Right lung (tissue), 2 donors: ENCODE measurements at regions not wholly inside any gene's neighbourhood (a gene's known extent, or its start where the extent isn't known, plus 50 kb on each side); places are given as distances from the start of the nearest gene placed in this dataset.
"Not testable (repeated sequence)": the region's sequence is repeated elsewhere in the genome, so short reads cannot be mapped to it uniquely, and the experiment has no call there.

ENCODE experiments used
- DNase-seq, 2 donors: peaks; one replicate each; pipeline ENCODE4 v3.0.0-alpha.2; 2013

DNA sequence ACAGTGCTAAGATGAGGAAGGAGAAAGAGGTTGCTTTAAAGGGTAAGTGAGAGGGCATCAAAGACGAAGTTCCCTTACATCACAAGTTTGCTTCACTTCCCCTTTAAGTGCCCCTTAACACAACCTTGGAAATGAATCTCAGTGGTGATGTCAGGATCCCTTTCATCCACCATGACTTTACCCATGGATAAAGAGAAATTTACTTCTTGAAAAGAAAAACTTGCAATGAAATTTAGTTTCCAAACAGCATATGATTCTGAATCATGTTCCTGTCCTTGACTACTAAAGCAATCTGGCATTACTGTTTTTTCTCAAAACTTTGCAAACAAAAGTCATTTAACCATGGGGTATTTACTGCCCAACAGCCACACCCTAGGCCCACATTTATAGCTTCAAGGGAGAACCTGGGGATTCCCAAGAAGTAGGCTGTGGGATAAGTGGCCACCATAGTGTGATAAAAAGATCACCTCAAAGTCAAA is 135.9 kb downstream of the ITGB8 start:
- DNase-seq, result no peak

DNA sequence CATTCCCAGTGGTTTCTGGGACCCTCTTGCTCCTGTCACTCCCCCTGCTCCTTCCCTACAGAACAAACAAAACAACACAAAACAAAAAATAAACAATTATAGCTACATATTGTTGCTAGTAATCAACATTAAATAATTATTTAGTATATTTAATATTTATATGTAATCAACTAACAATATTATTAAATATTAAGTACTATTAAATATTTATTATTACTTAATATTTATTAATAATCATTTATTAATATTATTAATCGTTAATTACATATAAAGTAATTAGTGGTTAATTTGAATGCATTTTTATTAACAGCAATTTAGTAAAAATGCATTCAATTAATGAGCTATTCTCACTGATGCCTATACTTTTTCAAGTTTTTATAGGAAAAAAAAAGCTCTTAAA is 139.4 kb downstream of the ITGB8 start:
- DNase-seq, result no peak

DNA sequence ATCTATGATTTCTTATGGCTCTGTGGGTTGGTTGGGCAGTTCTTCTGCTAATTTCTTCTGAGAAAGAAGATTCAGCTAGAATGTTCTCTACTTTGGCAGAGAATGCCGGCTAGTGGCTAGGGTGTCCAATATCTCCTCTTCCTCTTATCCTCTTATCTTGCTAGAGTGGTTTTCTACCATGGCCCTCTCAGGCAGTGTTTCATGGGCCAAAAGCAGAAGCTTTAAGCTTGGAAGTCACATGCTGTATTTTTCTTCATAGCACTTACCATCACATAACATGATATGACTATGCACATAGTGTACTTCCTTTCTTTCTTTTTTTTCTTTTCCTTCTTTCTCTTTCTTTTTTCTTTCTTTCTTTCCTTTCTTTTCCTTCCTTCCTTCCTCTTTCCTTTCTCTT is 140.0 kb downstream of the ITGB8 start:
- no peak for DNase-seq

DNA sequence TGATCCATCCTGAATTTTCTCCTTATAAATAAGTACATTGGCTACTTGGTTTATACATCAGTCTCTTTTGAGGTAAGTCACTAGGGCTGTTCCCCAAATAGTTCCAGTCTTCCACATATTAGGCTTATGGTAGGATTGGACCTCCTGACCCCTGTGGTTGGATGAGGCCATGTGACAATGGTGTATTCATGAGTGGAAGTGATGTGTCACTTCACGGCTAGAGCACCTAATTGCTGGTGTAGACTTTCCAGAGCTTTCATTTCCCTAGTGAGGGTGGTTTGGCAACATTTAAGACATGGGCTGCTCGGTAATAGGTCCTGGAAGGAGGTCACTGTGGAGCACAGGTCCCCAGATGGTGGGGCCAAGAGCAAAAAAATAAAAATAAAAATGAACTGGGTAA is 141.2 kb upstream of the ABCB5 start:
- DNase-seq, result no peak

DNA sequence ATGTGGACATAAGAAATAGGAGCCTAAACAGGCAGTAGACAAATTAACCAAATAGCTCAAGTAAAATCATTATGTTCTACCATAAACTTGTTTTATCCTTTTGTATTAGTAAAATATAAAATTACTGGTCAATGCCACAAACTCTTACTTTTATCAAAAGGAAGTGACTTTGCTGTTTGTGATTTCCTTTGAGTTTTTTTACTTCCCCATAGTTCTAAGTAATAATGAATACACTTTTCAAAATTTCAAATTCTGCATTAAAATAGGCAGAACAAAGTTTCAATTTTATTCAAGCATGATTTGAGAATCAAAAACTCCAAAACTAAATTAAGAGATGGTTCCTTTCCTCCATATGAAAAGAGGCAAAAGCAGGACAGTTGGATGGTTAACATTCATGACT is 139.7 kb upstream of the ABCB5 start:
- DNase-seq, result no peak

DNA sequence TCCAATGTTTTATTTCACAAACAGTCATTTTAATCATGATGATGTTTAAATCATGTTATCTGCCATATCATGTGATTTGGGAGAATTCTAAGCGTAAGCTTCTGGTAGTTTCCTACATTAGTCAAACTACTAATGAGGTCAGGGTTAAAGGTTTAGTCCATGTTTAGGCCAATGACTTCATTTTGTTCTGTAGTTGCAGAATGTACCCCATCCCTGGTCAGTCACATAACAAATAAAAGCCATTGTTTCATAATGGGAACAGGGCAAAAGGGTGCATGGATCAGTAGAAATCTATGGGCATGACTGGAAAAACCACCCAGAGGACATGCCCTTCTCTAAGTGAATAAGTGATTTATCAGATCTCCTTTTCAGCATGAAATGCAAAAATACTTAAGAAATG is 138.4 kb upstream of the ABCB5 start:
- DNase-seq, result no peak

DNA sequence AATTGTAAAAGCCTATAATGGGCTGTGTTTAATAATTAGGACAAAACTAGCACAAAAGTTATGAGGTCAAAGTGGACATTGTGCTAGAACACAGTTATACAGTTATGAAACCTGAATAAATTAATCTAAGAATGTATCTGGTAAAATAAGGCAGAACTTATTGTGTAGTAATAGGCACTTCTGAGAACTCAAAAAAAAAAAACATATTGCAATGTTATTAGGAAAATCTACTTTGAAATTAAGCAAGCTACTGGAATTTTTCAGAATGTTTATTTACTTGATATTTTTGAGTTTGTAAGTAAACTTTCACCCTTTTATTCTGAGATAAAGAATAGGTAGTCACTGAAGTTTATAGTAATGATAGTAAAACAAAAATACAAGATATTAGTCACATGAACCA is 135.8 kb upstream of the ABCB5 start:
- no peak for DNase-seq

DNA sequence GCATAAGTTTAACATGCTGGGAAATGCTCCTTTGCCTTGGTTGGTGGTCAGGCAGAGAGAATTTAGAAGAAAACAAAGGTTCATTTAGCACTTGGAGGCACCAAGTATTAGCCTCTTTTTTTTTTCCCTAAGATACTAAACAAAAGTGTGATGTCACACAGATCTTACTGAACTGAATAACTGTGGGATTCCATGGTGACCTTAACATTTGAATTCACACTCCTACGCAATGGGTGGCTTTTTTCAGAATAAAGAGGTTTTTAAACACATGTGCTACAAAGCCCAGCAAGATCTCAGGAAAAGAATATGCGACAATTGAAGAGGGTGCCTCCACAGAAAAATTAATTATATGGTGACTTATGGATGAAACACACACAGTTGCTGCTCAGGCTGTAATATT is 133.4 kb upstream of the ABCB5 start:
- no peak for DNase-seq

DNA sequence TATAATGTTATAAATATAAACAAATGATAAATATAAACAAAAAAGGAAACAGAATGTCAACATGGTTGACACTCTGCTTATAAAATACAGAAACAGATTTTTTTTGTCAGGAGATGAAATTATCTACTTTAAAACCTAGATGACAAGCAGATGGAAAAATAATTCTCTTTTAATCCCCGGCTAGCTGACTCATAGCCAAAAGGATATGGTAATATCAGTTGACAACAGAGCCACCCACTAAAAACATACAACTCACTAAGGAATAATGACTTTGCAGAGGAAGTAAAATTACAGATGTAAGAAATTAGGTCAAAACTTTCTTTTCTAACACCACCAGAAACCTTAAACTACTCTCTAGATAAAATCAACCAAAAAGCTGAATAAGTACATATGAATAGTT is 131.1 kb upstream of the ABCB5 start:
- peak; percentile 39 to 43 for DNase-seq

DNA sequence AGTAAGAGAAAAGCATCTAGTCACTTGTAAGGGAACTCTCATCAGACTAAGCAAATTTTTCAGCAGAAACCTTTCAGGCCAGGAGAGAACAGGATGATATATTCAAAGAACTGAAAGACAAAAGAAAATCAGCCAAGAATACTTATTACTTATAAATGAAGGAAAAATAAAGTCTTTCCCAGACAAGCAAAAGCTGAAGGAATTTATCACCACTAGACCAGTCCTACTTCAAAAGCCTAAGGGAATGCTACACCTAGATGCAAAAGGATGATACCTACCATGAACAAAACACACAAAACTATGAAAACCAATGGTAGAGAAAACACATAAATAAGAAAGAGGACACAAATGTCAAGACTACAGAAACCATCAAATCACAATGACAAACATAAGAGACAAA is 126.6 kb upstream of the ABCB5 start:
- no peak for DNase-seq

DNA sequence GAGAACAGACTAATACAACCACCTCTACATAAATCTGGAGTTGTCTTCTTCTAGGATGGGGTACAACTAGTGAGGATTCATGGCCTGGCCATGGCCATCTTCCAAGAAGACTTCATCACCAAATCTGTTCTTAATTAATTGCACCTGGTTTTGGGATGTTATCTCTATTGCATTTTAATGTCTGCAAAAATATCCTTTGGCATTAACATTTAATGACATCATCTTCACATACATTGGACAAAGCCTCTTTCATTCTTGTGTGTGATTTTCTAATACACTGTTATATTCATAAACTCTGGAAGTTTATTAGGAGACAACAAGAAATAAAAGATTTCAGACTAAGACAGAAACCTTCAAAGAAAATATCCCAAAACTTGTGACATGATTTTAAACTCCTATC is 124.2 kb upstream of the ABCB5 start:
- no peak for DNase-seq

DNA sequence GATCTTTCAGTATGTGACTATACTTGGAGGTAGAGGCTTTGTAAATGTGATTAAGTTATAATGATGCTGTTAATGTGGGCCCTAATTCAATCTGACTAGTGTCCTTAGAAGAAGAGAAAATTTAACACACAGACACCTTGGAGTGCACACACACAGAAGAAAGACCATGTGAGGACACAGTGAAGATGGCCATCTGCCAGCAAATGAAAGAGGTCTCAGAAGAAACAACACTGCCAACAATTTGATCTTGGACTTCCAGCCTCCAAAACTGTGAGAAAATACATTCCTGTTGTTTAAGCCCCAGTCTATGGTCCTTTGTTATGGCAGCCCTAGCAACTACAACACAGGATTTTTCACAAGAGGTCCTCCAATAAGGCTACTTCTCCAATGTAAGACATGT is 120.9 kb upstream of the ABCB5 start:
- no peak for DNase-seq

DNA sequence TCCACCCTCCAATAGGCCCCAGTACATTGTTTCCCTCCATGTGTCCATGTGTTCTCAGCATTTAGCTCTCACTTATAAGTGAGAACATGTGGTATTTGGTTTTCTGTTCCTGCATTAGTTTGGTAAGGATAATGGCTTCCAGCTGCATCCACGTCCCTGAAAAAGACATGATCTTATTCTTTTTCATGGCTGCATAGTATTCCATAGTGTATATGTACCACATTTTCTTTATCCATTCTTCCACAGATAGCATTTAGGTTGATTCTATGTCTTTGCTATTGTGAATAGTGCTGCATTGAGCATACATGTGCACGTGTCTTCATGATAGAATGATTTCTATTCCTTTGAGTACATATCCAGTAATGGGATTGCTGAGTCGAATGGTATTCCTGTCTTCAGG is 114.0 kb upstream of the ABCB5 start:
- not testable (repeated sequence) for DNase-seq

DNA sequence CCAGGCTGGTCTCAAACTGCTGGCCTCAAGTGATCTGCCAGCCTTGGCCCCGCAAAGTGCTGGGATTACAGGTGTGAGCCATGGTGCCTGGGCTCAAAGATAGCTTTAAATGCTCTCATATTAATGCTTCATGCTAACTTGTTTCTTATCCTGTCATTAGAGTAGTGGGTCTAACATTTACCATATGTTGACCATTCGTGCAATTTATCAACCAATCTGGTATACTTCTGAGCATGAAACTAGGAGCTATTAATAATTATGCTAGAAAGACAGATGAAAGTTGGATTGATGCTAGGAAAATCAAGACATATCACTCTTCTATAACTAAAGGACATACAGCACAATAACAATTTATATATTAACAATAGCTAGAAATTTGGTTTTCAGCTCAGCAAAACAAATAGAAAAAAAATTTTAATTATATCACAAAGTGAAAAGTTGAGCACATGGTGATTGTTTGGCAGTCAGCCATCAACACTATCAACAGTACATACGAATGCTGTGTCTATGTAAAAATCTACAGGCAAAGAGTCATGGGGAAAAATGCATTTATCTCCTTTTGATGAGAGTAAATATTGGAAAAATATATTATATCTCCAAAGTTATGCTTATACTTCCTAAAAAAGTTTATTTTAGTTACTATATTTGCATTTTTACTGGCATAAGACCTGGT is 112.1 kb upstream of the ABCB5 start:
- DNase-seq, result no peak

DNA sequence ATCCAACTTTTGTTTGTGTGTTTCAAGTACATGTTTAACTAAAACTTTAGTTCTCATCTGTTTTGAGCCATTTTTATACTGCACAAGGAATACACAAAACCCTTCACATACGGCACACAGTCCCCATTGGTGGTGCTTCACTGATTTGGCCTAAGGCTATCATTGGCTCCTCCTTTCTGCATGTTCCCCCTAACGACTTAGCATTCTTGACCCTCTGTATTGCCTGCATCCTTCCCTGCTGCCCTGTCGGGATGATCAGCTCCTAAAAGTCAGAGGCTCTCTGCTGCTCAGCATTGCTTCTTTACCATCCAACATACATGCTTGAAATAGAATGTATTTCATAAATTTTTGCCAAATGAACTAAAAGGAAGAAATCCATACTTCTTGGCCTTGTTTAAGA is 111.4 kb upstream of the ABCB5 start:
- DNase-seq, result no peak

DNA sequence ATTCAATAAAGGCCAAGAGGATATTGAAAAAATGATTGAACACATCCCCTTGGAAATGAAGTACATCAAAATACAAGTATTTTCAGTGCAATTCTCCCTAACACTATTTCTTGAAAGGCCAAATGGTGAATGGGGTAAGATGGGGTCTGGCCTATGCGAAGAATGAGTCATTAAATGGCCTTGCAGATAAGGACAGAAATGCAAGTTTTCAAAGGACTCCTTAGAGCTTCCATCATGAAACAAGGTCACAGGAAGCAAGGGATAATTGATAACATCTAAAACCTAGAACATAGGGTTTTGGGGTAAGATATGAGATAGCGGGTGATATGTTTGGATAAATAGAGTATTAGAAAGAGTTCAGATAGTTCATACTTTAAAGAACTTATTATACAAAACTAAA is 109.3 kb upstream of the ABCB5 start:
- no peak for DNase-seq

DNA sequence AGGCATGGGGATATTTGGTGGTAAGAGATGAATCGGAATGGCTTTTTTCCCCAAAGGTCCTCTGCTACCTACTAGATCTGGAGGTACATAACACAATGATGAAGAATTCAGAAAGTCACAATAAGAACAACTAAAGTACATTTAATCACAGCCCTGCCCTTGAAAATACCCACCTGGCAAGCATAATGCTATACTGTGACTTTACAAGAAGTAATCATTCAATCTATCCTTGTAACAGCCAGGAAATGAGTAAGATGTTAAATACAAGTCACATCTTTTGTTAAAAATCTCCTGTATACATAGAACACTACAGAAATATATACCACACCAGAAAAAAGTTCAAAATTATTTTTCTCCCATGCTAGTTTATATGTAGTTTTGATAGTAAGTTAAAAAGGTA is 108.3 kb upstream of the ABCB5 start:
- no peak for DNase-seq

DNA sequence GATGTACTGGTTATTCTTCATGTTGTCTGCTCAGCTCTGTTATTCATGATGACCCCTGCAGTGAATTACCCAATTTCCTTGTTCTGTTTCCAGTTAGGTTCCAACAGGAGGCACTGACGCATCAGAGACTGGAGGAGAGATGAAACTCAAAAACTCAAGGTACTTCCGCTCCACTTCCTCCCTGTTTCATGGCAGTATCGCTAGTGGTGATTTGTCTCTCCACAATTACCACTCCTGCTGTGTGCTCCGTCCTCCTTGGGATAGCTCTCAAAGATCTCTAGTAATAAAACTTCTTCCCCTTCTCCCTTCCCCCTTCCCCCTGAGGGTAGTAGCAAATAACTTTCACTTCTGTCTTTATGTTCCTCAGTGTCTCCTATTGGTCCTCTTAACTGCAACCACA is 107.4 kb upstream of the ABCB5 start:
- DNase-seq, result no peak

DNA sequence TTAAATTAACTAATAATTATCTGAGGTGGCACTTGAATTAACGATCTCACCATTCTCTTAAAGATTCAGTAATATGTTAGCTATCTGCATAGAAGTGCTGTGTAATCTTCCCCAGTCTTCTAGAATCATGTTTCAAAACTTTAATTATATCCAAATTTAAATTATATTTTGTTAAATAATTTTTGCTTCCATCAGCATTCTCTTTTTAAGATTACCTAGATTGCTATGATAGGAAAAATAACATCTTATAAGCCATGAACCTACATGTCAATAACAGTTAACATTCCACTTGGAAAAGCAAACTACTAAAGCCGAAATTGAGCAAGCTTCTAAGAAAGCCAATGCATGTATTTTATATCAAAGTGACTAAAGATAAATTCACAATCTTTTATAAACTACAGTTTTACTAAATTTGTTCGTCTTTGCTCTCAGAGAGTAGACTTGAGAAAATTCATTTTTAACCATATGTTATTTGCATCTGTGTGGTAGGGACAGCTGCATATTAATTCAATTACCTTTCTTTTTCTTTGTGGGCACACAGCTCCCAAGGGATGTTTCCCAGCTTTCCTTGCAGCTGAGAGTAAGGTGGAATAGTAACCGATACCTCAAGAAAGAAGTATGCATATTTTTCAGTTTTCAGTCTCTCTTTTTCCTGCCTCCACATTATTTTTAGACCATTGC is 105.4 kb upstream of the ABCB5 start:
- no peak for DNase-seq

DNA sequence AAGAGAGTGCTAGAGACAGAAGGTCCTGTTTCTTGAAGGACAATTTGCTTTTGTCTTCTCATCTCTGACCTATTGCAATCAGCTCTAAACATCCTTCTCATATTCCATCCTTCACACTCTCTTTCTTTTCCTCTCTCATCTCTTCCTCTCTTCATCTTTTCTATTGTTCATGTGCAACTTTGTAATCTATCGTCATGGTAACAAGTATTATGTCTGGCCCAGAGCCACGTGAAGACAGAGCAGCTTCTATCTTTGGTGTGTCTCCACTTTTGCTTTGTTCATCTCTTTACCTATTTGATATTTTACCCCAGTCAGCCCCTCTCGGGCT is 104.9 kb upstream of the ABCB5 start:
- no peak for DNase-seq

DNA sequence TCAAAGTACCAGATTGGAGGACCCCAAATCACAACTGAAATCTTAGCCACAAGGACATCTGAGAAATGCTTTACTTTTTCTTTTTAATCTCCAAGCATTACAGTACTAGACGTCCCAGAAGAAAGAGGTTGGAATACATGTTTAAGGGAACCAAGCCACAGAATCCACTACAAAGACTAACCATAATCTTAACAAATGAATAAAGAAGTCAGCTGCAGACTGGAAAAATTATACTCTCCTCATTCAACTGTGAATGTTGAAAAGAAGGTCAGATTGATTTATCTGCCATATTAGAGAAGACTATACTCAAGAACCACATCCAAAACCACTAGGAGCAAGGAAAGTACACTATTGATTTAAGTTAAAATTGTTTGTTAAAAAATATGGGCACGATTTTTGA is 102.1 kb upstream of the ABCB5 start:
- DNase-seq, result no peak

DNA sequence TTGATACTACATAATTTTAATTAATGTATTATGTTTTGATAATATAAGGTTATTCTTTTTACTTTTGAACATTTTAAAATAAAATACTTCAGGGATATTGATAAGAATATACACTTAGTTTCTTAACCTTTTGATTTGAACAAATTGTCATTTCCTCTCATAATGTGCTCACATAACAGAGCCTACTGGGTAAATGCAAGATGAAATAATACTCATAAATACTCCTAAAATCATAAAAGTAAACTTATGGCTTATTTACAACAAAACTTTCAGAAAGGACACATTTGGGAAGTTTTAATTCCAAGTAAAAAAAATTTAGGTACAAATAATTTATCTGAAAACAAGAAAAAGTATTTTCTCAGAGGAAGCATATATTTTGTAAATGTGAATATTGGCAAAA is 101.6 kb upstream of the ABCB5 start:
- DNase-seq, result no peak

DNA sequence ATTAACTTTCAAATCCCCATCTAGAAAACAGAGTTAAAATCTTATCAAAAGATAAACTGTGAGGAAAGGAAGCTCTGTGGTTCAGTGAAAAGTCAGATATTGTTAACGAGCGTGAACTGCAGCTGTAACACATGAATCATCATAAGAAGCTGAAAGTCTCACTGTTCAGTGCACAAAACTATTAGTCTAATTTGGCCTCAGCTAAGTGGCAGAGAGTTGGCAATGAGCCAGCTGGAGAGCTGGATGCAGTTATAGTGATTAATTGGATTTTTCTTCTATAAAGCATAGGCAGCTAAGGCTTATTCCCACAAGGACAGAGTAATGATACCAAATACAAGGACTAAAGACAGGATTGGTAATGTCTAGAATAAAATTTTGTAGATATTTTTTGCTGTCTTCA is 101.1 kb upstream of the ABCB5 start:
- DNase-seq, result peak; percentile 17 to 19

DNA sequence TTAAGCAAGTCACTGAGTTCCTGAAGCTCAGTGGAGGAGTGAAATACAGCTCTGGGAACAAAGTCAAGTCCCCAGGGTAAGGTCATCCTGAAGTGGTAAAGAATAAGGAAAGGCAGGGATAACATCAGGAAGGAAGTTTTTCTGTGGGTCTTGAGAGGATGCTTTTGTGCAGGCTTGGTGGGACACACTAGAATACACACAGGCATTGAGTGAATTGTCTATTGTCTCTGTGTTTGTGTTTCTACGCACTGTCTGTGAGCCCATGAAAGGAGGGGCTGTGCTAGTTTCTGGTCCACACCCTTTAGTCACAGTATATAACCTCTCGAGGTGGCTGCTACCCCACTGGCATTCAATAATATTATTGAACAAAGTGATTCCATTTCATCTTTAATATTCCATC is 95.8 kb upstream of the ABCB5 start:
- DNase-seq, result no peak
